GM18511 (cell line): ENCODE measurements at regions not wholly inside any gene's neighbourhood (a gene's known extent, or its start where the extent isn't known, plus 50 kb on each side); places are given as distances from the start of the nearest gene placed in this dataset.

Experiments used
- ATAC-seq: cut with Tn5 transposase; IDR thresholded peaks from one replicate; pipeline ENCODE4 v1.9.1; 2021; ENCODE audit warnings: mild to moderate bottlenecking, moderate library complexity; ENCODE audit not compliant: unreplicated experiment

DNA sequence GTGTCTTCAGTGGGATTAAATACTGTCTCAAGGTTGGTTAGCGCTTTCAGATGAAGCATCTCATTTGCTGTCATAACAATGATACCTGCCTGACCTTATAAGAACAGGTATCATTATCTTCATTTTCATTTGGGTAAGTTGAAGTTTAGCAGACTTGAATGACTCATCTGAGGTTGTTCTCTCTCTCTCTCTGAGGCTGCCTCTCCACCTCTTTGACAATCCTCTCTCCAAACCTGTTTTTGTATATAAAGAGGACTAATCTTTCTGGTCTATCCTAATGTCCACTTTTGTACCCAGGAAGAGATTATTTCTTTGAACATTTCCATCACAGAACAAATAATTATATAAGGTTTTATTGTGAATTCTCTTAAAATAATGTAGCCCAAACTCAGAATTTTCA is 291.4 kb downstream of the KLF6 start:
- ATAC-seq, result no peak

DNA sequence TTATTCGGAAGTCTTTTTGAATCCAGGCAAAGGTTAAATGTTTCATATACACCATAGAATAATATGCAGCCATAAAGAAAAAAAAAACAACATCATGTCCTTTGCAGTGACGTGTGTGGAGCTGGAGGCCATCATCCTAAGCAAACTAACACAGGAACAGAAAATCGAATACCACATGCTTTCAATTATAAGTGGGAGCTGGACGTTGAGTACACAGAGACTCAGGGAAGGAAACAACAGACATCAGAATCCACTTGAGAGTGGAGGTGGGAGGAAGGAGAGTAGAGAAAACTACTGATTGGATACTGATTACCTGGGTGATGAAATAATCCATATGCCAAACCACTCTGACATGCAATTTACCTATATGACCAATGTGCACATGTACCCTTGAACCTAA is 293.4 kb downstream of the KLF6 start:
- no peak for ATAC-seq

DNA sequence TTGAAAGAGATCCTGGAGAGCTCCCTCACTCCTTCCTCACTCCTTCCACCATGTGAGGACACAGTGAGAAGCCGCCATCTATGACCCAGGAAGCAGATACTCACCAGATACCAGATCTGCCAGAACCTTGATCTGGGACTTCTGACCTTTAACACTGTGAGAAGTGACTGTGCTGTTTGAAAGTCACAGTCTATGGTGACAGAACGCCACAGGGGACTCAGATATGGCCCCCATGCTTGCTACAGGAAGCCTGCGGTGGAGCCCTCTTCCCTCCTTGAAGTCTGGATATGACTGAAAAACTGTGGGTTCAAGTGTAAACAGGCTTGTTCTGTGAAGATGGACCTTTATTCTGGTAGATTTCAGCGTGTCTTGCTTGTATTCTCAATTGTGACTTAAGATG is 297.8 kb downstream of the KLF6 start:
- ATAC-seq, result no peak

DNA sequence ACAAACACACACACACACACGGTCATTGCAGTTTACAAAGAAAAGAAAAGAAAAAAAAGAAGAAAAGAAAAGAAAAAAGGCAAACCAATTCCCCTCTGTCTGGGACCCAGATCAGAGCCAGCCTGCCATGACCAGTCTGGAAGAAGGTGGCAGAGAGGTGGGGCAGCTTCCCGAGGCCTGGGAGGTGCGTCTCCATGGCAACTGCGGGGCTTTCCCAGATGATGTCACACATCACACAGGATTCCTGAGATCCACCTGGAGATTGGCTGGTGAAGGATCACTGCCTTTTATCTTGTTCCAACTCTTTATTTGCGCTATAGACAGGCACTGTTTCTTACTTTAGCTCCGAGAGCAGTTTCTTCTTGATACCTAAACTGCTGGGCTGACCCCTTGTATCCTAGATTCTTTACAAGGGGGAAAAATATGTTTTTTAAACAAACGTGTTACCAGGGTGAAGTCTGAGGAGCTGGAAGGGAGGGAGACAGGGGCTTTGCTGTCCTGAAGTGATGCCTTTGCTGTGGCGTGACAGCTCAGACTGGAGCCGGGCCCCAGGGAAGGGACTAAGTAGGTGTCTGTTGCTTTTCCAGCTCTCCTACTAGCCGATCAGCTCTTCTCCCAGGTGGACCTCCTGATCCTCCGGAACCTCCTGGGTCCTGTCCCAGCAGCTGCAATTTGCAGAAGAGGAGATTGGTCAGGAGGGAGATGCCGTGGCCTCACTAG is 298.5 kb downstream of the KLF6 start:
- no peak for ATAC-seq

DNA sequence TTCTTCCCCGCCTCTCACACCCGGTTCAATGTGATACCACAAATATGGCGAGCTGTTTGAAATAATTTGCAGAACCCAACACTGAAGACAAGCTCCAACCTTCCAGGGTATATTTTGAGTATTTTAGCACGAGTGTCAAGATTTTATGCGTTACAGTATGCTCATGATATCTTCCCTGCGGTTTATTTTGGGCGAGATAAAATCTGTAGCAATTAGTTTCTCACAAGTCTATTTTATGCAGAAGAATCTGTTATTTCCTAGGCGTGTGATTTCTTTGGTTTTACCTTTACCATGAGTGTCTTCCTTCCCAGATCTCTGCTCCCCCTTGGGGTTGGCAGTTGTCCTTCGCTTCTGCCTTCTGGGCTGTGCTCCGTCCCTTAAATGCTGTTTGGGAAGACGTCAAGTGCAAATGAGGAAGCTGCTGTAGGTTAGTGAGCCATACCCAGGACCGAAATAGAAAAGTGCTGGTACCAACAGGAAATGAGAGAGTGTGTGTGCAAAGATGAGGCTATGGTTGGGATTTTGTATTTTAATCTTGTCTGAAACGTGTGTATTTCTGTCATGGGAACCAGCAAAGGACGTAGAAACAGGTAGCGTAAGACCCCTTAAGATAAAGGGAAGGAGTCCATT is 299.8 kb downstream of the KLF6 start:
- peak; percentile 63 for ATAC-seq

DNA sequence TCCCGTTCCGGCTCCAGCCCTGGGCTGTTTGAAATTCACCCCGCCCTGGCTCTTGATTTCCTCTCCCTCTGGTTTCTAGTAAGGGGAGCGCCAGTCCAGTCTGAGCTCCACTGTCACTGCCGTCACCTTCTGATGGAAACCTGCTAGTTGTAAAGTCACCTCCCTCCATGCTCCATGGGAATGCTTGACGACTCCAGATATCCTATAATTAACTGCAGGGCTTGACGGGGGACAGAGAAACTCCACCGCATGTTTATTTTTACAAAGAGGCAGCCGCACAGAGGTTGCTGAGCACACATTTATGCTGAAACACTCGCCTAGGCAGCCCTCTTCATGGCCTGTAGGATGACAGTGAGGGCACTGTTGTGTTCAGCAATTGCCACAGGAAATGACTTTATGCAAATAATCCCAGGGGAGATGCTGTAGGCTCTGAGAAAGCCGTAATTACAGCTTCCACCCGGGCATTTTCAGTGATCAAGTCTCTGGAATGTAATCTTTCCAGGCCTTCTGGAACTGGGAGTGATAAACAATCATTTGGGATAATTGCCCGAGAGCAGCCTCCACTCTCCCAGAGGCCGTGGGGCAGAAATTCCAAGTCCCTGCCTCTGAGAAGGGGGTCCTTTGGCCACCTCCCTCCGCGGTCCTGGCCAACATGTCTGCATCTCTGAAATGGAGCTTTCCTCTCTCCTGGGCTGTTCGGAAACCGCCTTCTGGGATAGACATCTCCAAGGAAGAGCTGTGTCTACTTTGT is 300.5 kb downstream of the KLF6 start:
- peak; percentile 81 for ATAC-seq

DNA sequence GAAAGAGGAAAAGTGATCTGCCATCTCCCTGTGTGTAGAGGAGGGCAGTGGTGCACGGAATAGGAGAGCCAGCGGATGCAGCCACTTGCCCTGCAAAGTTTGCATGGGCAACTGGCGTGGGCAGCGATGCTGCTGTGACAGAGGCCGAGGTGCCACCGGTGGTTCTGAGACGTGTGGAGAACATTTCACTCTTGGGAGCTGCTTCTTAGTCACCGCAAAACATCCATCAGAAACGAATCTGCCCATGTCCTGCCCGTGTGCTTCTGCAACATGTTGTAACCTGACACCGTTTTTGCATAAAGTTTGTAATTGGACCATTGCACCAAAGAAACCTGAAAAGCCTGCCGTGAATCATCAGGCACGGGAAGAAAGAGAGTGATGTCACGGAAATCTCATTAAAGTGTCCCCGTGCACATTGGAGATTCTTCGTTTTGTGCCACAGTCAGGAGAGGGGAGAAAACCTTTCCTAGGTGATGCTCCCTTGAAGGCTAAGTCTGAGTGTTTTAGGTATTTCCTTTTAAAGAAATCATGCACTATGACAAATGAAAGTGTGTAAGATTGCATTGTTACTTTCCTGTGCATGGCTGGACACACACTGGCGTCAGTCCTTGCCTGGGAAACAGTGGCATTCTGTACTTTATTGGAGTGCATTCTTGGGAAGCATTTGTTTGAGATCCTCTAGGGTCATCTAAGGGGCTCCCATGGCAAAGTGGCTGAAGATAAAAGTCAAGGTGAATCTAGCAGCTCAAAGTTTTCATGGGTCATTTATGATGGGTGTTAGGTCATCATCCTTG is 302.6 kb downstream of the KLF6 start:
- ATAC-seq, result no peak

DNA sequence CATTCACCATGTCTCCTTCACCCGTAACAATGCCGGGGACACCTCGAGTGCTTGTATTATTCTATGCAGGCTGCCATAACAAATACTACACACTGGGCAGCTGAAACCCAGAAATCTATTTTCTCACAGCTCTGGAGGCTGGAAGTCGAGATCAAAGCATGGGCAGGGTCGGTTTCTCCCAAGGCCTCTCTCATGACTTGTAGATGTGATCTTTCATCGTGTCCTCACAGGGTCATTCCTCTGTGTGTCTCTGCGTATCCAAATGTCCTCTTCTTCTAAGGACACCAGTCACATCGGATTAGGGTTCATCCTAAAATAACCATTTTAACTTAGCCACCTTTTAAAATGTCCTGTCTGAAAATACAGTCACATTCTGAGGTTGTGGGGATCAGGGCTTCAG is 303.5 kb downstream of the KLF6 start:
- ATAC-seq, result no peak

DNA sequence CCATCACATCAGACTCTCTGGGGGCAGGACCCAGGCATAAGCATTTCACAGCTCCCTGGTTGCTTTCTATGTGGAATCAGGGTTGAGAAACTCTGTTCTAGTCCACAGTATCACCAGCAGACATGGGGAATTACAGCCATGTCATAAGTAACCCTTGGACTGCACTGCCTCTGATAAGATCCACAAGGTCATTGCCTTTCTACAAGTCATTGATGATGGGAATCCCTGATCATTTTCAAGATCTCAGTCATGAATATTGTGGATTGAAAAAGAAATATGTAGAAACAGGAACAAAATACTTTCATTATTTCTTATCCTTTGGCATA is 304.1 kb downstream of the KLF6 start:
- ATAC-seq, result no peak

DNA sequence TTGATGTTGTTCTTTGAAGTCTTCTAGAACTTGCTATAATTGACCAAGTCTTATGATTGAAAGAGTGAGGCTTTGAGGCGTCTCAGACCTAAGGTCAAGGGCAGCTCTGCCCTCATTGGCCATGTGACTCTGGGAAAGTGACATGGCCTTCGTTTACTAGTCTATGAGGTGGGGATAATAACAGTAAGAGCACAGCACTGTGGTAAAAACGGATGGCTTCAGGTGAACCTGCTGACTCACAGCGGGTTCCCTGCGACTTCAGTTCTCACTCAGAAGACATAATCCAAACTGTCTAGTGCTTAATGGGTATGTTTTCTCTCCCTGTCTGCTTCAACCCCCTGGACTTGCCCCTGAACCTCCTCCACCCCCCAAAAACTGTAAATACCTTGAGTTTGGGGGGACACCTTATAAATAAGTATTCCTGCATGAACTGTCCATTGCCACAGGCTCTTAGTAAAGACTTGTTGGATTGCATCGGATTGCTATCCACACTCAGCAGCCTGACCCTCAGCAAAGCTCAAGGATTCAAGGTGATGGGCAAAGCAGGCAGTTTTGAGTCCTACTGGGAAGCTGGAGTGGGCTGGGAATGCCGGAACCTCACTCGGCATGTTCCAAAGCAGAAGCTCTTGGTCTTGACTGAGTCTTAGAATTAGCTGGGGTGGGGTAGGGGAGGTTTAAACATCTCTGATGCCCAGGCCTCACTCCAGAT is 304.6 kb downstream of the KLF6 start:
- ATAC-seq, result no peak

DNA sequence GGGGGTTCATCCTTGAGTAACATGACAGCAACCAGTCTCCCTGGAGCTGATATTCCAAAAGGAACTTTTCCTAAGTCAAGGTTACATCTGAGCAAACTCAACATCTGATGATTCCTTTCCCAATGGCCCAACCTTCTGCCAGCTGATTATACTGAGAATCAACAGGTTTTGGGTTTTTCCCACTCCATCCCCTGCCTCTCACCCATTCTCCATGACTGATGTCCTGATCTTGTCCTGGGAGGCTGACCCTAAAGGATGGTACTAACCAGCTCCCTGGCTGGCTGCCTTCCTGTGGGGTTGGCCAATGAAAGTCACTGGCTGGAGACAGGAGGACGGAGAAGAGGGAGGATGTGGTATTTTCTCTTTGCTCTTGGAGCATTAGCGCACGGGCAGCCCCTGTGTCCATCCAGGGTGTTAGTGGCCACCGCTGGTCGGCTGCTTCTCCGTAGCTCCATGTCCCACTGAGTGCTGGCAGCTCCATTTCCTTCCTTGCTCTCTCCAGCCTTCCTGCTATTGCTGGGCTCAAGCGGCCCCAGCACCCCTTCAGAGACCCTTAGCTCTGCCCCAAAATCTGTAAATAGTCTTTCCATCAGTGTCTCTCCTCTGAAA is 306.2 kb upstream of the PITRM1 start:
- ATAC-seq, result no peak

DNA sequence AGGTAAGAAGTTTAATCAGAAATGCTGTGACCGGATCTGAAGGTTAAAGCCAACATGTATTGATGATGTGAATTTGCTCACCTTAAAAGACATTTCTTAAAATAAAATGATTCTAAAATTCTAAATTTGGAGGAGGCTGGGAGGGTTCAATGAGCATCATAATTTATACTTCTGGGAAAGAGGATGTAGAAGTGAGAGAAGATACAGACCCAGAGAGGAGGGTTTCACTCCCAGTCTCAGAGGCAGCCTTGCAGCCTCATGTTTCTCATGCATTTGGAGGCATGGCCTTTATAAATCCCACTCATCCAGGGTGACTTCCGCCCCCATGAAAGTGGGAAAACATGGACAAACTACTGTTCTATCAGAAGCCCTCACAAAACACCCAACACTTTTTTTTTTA is 305.6 kb upstream of the PITRM1 start:
- ATAC-seq, result peak; percentile 69

DNA sequence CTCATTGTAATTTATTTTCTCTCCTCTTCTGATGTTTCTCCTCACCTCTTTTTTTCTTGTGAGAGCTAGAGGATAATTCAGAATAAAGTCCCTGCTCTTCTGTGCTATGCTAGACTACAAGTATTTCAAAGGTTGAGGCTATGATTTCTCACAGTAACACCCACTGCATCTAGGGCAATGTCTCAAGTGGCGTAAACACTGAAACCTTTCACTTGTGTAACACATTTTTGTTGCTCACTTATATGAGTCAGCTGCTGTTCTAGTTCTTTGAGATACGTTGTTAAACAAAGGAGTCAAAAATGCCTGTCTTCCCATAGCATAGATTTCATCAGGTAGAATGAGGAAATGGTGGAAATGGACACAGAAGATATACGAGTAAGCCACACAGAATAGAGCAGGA is 305.1 kb upstream of the PITRM1 start:
- ATAC-seq, result peak; percentile 69

DNA sequence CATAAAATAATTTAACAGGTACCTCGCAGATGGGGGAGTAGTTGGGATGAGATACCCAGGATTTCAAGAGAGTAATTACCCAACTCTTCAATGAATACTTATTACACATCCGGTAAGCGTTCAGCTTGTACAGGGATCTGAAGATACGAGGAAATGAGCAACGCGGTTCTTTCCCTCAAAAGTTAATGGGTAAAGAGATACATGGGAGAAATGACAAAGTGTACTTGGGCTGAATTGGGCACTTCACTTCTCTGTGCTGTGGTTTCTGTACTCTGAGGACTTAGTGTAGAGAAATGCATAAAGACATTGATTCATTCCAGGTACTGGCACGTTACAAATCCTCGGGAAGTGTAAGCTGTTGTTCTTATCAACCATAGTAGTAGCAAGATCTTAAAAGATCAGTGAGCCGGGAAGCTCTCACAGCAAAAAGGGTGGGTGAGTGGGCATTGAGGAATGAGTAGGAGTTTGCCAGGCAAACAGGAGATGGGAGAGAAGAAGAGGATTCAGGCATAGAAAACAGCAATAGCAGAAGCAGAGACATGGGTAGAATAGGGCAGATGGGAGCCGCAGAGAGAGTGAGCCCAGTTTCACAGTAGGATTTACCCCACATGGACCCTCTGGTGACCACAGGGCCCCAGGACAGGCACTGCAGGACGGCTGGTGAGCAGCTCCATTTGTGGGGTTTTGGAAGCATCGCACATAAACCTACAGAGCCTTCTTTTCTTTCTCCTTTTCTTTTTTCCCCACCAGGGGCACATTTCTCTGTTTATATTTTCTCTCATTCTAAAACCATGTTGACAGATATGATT is 304.3 kb upstream of the PITRM1 start:
- no peak for ATAC-seq

DNA sequence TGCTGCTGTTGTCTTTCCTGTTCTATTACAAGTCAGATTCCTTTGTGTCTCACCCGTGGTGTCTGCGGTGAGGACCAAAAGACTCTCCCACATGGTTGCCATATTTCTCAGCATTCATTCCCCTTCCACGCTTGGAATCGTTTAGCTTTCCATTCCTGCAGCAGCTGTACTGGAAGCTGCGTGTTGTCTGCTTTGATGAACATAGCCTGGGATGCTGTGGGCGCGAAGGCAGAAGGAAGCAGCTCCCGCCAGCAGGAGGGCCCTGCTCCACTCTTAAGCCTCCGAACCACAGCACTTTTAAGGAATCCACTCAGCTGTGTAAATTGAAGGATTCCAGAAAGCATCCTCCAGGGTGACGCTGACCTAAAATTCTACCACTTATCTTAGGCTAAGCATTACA is 303.6 kb upstream of the PITRM1 start:
- ATAC-seq, result no peak

DNA sequence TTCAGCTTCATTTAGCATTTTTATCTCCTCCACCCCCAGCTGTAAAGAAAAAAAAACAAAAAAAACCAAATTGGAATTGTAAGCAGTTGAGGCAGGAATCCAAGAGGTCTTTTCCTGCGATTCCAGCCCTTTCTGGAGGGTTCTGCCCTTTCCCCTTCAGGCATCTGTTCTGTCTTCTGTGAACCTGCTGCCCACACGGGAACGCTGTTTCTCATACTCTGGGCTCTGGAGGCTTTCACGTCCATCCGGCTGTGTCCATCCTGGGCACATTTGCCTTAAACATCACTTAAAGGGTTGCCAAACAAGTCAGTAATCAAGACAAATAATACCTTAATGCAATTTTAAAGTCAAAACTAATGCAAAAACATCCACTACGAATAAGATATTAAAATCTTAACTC is 302.8 kb upstream of the PITRM1 start:
- ATAC-seq, result no peak

DNA sequence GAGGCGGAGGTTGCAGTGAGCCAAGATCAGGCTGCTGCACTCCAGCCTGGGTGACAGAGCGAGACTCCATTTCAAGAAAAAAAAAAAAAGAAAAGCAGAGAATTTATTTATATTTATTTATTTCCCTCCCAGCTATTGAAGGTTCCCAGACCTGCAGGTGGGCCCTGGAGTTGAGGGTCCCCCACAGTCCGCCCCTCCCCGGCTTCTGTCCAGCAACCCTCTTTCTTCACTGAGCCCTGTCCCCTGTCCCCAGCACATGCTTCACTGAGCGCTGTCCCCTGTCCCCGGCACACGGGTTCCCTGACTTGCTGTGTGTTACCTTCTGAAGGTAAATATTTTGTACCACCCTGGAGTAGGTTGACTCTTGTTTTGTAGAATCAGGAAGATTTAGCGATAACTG is 301.7 kb upstream of the PITRM1 start:
- no peak for ATAC-seq

DNA sequence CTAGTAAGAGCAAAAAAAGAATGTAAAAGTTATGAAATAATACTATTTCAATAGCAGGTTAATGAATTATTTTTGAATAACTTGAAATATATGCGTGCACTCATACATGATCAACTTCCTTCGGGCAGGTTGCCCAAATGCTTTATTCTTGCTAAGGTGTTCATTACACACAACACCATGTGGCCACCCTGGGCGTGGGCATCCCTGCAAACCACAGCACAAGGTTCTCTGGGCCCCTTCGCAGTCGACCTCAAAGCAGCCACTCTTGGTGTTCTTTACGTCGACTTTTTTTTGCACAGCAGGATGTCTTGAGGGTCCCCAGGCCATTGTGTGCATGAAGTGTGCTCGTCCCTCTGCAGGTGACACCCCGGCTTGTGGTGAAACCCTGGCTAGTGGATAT is 300.7 kb upstream of the PITRM1 start:
- ATAC-seq, result no peak

DNA sequence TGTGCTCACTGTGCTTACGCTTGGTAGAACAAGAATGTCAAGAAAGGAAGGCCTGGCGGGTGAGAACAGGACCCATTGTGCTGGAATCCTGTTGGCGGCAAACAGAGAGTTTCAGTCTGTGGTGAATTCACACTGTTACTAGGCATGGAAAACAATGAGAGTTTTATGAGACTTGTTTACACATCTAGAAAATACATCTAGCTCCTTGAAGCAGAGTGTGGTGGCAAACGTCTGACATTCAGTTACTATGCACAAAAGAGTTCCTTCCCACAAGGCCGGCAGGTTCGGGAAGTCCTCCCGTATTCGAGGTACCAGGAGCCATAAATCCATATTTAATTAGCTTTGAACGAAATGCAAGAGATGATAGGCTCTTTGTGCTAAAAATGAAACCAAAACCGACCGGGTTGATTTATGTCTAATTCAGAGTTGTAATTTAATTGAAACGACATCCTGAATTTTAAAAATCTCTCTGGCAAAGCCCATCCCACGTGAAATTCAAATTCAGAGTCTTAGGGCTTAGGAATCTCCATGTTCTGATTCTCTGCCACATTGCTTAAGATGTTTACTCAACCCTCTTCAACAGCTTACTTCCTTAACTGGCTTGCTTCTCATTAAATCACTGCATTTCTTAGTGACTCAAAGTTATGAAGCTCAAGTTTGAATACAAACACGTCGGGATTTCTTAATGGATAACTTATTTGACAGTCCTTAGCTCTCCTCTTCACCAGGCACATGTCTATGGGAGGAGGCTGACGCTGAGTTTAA is 299.9 kb upstream of the PITRM1 start:
- no peak for ATAC-seq
